PC-3 (cell line): ENCODE measurements at regions not wholly inside any gene's neighbourhood (a gene's known extent, or its start where the extent isn't known, plus 50 kb on each side); places are given as distances from the start of the nearest gene placed in this dataset.

Experiments
- CTCF ChIP-seq: fragments of 300-600 bp; sonication (generic); conservative IDR thresholded peaks from 2 replicates; pipeline ENCODE4 v1.5.1; 2017; ENCODE audit warnings: antibody characterized with exemption, low read depth, mild to moderate bottlenecking, low read length
- EZH2 ChIP-seq: fragments of 300-600 bp; sonication (generic); IDR thresholded peaks from one replicate; pipeline ENCODE4 v1.6.1; 2017; ENCODE audit warnings: antibody characterized with exemption, mild to moderate bottlenecking, low read length; ENCODE audit not compliant: unreplicated experiment
- EZH2phosphoT487 ChIP-seq: fragments of 300-600 bp; sonication (generic); IDR thresholded peaks from 2 replicates; pipeline ENCODE4 v1.6.1; 2018; ENCODE audit warnings: mild to moderate bottlenecking, antibody characterized with exemption, low read length, borderline replicate concordance

GRCh38 chr12:97763113-97763512 lies 300.5 kb downstream of the RMST start:
- TF ChIP-seq CTCF: no peak
- TF ChIP-seq EZH2: no peak
- no peak for TF ChIP-seq EZH2phosphoT487
